ENCODE measurements at regions not wholly inside any gene's neighbourhood (a gene's known extent, or its start where the extent isn't known, plus 50 kb on each side); places are given as distances from the start of the nearest gene placed in this dataset.

DNA sequence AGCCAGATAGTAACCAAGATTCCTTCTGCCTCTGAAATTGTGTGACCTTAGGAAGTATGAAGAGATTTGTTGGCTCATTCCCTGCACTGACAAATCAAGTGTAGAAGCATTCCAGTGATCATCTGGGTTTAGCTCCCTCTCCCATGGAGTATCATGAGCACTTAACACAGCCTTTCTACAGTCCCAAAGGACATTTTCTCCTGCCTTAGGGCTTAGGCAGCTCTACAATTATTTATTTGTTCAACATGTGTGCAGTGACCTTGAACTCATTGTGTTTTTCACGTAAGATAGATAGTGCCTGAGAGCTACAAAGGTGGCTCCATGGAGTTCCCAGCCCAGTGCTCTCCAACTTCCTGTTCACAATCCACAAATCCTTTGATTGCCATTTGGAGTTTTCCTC lies 94.8 kb upstream of the FAT3 start:
- TF ChIP-seq, protein P1, sequence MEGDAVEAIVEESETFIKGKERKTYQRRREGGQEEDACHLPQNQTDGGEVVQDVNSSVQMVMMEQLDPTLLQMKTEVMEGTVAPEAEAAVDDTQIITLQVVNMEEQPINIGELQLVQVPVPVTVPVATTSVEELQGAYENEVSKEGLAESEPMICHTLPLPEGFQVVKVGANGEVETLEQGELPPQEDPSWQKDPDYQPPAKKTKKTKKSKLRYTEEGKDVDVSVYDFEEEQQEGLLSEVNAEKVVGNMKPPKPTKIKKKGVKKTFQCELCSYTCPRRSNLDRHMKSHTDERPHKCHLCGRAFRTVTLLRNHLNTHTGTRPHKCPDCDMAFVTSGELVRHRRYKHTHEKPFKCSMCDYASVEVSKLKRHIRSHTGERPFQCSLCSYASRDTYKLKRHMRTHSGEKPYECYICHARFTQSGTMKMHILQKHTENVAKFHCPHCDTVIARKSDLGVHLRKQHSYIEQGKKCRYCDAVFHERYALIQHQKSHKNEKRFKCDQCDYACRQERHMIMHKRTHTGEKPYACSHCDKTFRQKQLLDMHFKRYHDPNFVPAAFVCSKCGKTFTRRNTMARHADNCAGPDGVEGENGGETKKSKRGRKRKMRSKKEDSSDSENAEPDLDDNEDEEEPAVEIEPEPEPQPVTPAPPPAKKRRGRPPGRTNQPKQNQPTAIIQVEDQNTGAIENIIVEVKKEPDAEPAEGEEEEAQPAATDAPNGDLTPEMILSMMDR (IDR thresholded peaks at IDR 0.05) = no peak
- TF ChIP-seq POLR2AphosphoS5 (IDR thresholded peaks at IDR 0.05) = no peak
